A549 (cell line): ENCODE measurements at regions not wholly inside any gene's neighbourhood (a gene's known extent, or its start where the extent isn't known, plus 50 kb on each side); places are given as distances from the start of the nearest gene placed in this dataset.

ENCODE experiments used
- ATAC-seq, 2 experiments: fragments of 200-7000 bp in 1 of 2; fragments of >200 bp in 1 of 2; cut with Nextera tagmentation in 1 of 2; cut with Tn5 transposase in 1 of 2; 3 replicates each; pipeline versions ENCODE4 v1.8.0 to v1.9.1; 2018 to 2020; ENCODE audit warnings: mild to moderate bottlenecking in 1 of 2, moderate library complexity in 1 of 2
- CTCF ChIA-PET: fragments of 300-600 bp; sonication (Branson Sonifier 250); formaldehyde crosslinking; extraction: SDS; loops from one replicate; lab custom pipeline; 2021; ENCODE audit warnings: antibody characterized with exemption, inconsistent platforms; lab: Yijun Ruan, JAX
- POLR2A ChIA-PET: fragments of 350-600 bp; formaldehyde crosslinking; extraction: SDS; loops from one replicate; lab custom pipeline; 2021; ENCODE audit warnings: antibody characterized with exemption, inconsistent platforms; lab: Yijun Ruan, JAX
- DNase-seq, 2 experiments: peaks; one replicate each; pipeline versions ENCODE4 v3.0.0 to v3.0.0-alpha.2; 2011 to 2016; ENCODE audit warnings: low read depth in 1 of 2, low spot score in 1 of 2
- FAIRE-seq: peaks from 2 replicates; lab custom pipeline; 2011; peaks lifted over from hg19 to GRCh38; lab: Jason Lieb, UNC
- H3K27ac ChIP-seq, 2 experiments: fragments of >200 bp; sonication (Bioruptor Twin); formaldehyde crosslinking; 3 replicates each; pipeline ENCODE4 v1.5.1; 2016 to 2017
- H3K4me1 ChIP-seq: fragments of >200 bp; sonication (Bioruptor Twin); formaldehyde crosslinking; 3 replicates; pipeline ENCODE4 v1.6.1; 2016
- H3K4me2 ChIP-seq: fragments of >200 bp; sonication (Bioruptor Twin); formaldehyde crosslinking; 3 replicates; pipeline ENCODE4 v1.6.1; 2016
- H3K4me3 ChIP-seq: fragments of >200 bp; sonication (Bioruptor Twin); formaldehyde crosslinking; 3 replicates; pipeline ENCODE4 v1.5.1; 2016
- H3K9me3 ChIP-seq: fragments of >200 bp; sonication (Bioruptor Twin); formaldehyde crosslinking; 3 replicates; pipeline ENCODE4 v1.6.1; 2016
- CHD4 ChIP-seq: fragments of 200-600 bp; sonication (generic); IDR thresholded peaks from 2 replicates; pipeline ENCODE4 v1.6.1; 2016; ENCODE audit warnings: antibody characterized with exemption, mild to moderate bottlenecking, borderline replicate concordance
- FOSB ChIP-seq: fragments of 250-450 bp; sonication (Bioruptor Pico); IDR thresholded peaks from 2 replicates; pipeline ENCODE4 v1.5.0; 2020; ENCODE audit warnings: mild to moderate bottlenecking, moderate library complexity
- HEYL ChIP-seq: fragments of 250-450 bp; sonication (Bioruptor Pico); IDR thresholded peaks from 2 replicates; pipeline ENCODE4 v1.8.0; 2021; ENCODE audit warnings: mild to moderate bottlenecking, moderate library complexity
- MAFK ChIP-seq: fragments of 450-650 bp; IDR thresholded peaks from 2 replicates; pipeline ENCODE4 v1.6.1; 2014; ENCODE audit not compliant: partially characterized antibody
- MYC ChIP-seq: IDR thresholded peaks from 2 replicates; pipeline ENCODE4 v1.6.1; 2012; ENCODE audit warnings: mild to moderate bottlenecking, inconsistent platforms, low read length, improper control_type of control experiment, borderline replicate concordance
- NFE2L2 ChIP-seq: fragments of 150-350 bp; conservative IDR thresholded peaks from 2 replicates; pipeline ENCODE4 v1.6.1; 2014; ENCODE audit warnings: low read length
- TFCP2L1 ChIP-seq: fragments of 250-450 bp; sonication (Bioruptor Pico); IDR thresholded peaks from 2 replicates; pipeline ENCODE4 v1.5.0; 2021; ENCODE audit warnings: mild to moderate bottlenecking
- WGBS: methylation state at CpG from one replicate; pipeline ENCODE4 v1.1.6; 2017; ENCODE audit errors: missing lambda C conversion rate; 5-methylcytosine and 5-hydroxymethylcytosine counted together
- TF ChIP-seq, protein P1 (sequence below): fragments of 150-350 bp; IDR thresholded peaks from 2 replicates; pipeline ENCODE4 v1.6.1; 2014; ENCODE audit warnings: low read depth, mild to moderate bottlenecking, low read length
- TF ChIP-seq, protein P2 (sequence below): fragments of >200 bp; sonication (Bioruptor Twin); formaldehyde crosslinking; IDR thresholded peaks from 2 replicates; pipeline ENCODE4 v1.6.1; 2016
- TF ChIP-seq, protein P3 (sequence below): fragments of 250-450 bp; sonication (Bioruptor Pico); IDR thresholded peaks from 2 replicates; pipeline ENCODE4 v1.5.0; 2020; ENCODE audit warnings: low read depth, mild to moderate bottlenecking, moderate library complexity
- TF ChIP-seq, protein P4 (sequence below): IDR thresholded peaks from 2 replicates; pipeline ENCODE4 v1.6.1; 2012

GRCh38 chr2:239874636-239875356 lies 150.3 kb downstream of the NDUFA10 start:
- Histone ChIP-seq H3K9me3 (no peaks in the 10 kb centered on the region), H3K27ac (no peak overlapping the region), H3K4me3 (no peak overlapping the region), H3K4me1 (no peaks in the 10 kb centered on the region), H3K4me2 (no peak overlapping the region)
- ChIA-PET CTCF (no interaction called here), POLR2A (no interaction called here)
- no peak for TF ChIP-seq MYC
- TF ChIP-seq, protein P1, sequence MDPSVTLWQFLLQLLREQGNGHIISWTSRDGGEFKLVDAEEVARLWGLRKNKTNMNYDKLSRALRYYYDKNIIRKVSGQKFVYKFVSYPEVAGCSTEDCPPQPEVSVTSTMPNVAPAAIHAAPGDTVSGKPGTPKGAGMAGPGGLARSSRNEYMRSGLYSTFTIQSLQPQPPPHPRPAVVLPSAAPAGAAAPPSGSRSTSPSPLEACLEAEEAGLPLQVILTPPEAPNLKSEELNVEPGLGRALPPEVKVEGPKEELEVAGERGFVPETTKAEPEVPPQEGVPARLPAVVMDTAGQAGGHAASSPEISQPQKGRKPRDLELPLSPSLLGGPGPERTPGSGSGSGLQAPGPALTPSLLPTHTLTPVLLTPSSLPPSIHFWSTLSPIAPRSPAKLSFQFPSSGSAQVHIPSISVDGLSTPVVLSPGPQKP: no peak
- TF ChIP-seq, protein P2, sequence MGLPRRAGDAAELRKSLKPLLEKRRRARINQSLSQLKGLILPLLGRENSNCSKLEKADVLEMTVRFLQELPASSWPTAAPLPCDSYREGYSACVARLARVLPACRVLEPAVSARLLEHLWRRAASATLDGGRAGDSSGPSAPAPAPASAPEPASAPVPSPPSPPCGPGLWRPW: no peak
- WGBS: 49% methylated on average over 12 of the region's 12 CpGs
- DNase-seq (no peak), FAIRE-seq (no peak), ATAC-seq (no peak)

DNA sequence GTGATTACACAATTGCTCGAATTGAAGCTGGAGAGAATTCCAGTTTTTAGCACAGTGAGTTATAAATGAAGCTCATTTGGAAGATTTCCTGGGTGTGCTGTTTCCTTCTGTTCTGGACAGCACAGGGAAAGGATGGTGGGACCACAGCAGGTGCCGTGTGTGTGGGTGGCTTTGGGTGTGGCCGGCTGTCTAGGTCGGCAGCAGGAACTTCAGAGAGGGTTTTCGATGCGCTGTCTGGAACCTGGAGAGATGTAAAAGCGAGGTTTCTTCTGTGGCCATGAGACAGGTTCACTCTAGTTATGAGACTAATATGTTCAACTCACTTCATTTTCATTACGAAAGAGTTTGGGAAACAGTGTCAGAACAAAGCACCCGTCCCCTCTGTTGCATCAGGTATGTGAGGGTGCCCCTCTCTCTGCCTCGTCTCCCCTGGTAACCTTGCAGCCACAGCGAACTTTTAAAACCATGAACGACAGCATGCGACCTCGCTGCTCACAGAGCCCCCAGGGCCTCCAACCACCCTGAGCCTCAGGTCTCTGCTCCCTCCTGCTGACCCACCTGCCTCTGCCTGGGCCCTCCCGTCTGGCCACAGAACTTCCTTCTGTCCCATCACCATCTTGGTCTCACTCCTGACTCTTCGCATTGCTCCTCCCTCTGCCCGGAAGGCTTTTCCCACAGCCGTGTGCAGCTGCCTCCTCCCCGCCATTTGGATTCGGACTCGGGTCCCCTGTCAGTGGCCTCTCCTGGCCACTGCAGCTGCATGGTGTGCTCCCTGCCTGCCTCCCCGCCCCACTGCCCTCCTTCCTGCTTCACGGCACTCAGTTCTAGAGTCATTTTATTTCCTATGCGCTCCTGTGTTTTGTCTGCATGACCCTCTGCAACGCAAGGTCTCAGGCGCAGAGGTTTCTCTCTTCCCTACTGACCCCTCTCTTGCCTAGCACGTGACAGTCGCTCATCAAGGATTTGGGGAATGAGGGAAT lies 151.2 kb downstream of the NDUFA10 start:
- no peaks in the 10 kb centered on the region; the same call in 2 of the 3 replicates for H3K9me3 ChIP-seq
- no peak overlapping the region for H3K27ac ChIP-seq
- H3K4me2 ChIP-seq: no peak overlapping the region
- no peaks in the 10 kb centered on the region for H3K4me1 ChIP-seq
- ChIA-PET POLR2A (no interaction called here), CTCF (interaction anchor here (0.9 kb wide), 1 partner anchor 9 kb away, joined by 5 read pairs; no protein-coding TSS in a partner anchor)
- WGBS: 58% methylated on average over 28 of the region's 28 CpGs
- TF ChIP-seq HEYL (CRISPR knock-in tag): no peak
- no peak for TF ChIP-seq TFCP2L1 (CRISPR knock-in tag)
- no peak for TF ChIP-seq FOSB
- DNase-seq (no peak), FAIRE-seq (no peak), ATAC-seq (no peak)
- no peak overlapping the region for H3K4me3 ChIP-seq

DNA sequence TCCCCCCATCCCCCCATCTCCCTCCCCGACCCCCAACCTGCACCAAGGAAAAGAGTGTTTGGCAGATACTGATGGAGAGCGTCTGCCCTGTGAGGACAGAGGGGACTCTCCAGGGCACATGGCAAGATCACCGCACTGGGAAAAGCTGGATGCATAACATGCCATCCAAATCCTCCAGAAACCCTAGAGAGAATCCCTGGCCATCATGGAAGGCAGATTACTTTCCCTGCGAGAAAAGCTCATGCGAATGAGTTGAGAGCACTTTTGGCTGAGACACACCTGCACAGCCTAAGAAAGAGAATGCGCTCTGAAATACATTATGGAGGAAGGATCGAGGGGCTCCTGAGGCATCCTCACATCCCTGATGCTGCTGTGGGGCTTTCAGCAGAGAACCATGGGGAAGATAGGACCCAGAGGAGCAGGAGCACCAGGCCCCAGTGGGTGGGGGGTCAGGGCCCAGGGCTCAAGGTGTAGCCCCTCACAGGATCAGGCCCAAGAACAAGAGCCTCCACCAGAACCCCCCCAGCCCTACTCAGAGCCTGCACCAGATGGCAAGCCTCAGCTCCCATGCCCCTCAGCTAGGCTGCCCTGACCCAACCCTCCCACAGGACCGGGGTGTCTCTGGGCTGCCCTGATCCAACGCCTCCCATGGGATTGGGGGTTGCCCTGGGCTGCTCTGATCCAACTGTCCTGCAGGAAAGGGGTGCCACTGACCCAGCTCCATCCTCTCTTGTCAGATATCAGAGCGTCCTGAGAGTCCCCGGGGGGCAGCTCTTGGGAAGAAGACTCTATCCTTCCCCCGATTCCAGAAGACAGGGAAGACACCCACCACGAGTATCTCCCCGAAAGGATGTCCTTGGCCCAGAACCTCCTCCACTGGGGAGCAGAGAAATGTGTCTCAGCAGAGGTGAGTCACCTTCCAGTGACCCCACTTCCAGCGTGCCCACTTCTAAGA lies 153.4 kb downstream of the NDUFA10 start:
- Histone ChIP-seq H3K9me3 (peaks cover 9% of the 10 kb centered on the region), H3K27ac (no peak overlapping the region), H3K4me3 (no peak overlapping the region), H3K4me2 (no peak overlapping the region), H3K4me1 (no peaks in the 10 kb centered on the region)
- DNase-seq (no peak), ATAC-seq (peak; percentile 33 to 38; a peak in 3 of 6 replicates), FAIRE-seq (no peak)
- POLR2A ChIA-PET: no interaction called here
- 53% methylated on average over 10 of the region's 15 CpGs for WGBS
- CTCF ChIA-PET: interaction anchor here (1.1 kb wide), 1 partner anchor 11 kb away, joined by 3 read pairs; no protein-coding TSS in a partner anchor
- TF ChIP-seq, protein P3, sequence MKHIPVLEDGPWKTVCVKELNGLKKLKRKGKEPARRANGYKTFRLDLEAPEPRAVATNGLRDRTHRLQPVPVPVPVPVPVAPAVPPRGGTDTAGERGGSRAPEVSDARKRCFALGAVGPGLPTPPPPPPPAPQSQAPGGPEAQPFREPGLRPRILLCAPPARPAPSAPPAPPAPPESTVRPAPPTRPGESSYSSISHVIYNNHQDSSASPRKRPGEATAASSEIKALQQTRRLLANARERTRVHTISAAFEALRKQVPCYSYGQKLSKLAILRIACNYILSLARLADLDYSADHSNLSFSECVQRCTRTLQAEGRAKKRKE (CRISPR knock-in tag): no peak
- no peak for TF ChIP-seq CHD4
- TF ChIP-seq, protein P4, sequence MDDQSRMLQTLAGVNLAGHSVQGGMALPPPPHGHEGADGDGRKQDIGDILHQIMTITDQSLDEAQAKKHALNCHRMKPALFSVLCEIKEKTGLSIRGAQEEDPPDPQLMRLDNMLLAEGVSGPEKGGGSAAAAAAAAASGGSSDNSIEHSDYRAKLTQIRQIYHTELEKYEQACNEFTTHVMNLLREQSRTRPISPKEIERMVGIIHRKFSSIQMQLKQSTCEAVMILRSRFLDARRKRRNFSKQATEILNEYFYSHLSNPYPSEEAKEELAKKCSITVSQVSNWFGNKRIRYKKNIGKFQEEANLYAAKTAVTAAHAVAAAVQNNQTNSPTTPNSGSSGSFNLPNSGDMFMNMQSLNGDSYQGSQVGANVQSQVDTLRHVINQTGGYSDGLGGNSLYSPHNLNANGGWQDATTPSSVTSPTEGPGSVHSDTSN: no peak
- TF ChIP-seq MAFK: no peak
- TF ChIP-seq HEYL (CRISPR knock-in tag): no peak
- no peak for TF ChIP-seq NFE2L2
